Hematopoietic multipotent progenitor cell (in vitro differentiated cells): ENCODE measurements at regions not wholly inside any gene's neighbourhood (a gene's known extent, or its start where the extent isn't known, plus 50 kb on each side); places are given as distances from the start of the nearest gene placed in this dataset.

Experiments used
- DNase-seq, 3 donors: peaks; one replicate each; pipeline ENCODE4 v3.0.0-alpha.2; 2011 to 2015; ENCODE audit warnings: low read depth in 2 of 3, low spot score in 2 of 3

DNA sequence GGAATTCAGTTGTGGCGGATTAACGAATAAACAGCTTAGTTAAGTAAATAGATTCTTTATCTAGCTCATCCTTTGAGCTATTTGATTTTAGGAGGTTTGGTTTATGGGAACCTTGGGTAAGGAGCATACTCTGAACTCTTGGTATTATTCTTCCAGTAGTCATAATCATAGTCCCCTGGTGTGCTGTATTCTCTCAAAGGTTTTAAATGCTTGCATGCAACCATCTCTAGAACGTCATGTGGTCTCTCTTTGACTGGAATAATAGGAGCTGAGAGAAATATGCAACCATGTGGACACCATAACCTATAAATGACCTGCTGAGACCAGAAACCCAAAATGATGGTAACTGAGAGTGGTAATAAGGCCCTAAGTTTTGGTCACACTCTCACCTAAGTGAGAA is 951.6 kb upstream of the MIR17HG start:
- no peak for DNase-seq

DNA sequence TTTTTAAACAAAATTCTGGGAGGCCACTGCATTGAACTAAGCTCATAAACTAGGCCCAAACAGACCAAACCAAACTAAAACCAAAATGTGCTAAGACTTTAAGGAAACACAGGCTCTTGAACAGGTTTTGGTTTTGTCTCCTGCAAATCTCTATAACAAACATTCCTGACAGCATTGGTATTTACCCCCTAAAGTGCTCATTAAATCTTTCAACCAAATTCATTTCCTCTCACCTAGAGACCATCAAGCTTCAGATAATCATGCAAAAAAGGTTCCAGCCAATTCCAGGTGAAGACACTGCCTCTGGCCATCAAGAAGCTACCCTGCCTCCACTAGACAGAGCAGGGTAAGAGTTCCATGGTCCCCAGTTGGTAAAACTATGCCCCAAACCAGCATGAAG is 951.2 kb upstream of the MIR17HG start:
- no peak for DNase-seq

DNA sequence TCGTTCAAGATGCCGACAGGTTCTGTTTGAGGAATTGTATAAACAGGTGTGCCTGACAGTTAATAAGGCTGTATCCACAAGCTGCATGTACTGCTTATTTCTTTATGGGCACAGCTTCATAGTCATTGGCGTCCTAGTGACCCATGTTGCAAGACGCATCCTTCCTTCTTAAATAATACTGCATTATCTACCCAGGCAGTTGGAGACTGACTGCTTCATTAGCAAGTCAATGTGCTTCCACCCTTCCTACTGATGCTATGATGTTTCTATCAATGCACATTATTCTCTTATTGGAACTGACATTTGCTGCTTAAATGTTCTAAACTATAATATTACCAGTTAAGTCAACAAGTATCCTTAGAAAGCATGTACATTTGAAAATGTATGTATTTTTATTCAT is 950.0 kb upstream of the MIR17HG start:
- DNase-seq, result no peak

DNA sequence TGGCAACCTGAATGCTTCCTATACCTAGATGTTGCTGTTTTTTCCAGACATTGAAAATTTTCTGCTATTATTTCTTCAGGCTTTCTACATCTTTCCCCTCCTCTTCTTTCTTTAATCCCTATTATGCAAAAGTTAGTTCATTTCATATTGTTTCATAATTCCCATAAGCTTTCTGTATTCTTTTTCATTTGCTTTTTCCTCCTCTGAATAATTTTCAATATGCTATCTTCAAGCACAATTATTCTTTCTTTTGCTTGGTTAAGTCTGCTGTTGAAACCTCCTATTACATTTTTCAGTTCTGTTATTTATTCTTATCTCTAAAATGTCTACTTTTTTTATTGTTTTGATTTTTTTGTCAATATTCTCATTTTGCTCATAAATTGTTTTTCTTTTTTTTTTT is 947.1 kb upstream of the MIR17HG start:
- DNase-seq, result no peak

DNA sequence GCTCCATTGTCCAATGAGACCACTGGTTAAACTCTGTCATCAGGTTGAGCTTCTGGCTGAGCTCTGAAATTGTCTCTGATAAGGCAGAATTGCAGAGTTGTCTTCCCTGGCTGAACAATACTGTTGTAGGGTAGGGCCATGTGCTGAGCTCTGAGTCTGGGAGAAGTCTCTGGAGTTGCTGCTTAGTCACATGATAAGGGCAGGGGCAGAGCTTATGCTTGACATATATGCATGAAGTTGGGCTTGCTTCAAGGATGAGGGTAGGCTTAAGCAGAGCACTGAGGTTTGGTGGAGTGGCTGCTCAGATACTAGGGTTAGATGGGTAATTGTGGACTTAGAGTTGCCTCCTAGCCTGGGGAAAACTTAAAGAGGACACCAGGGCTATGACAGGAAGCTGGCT is 946.3 kb upstream of the MIR17HG start:
- DNase-seq, result no peak

DNA sequence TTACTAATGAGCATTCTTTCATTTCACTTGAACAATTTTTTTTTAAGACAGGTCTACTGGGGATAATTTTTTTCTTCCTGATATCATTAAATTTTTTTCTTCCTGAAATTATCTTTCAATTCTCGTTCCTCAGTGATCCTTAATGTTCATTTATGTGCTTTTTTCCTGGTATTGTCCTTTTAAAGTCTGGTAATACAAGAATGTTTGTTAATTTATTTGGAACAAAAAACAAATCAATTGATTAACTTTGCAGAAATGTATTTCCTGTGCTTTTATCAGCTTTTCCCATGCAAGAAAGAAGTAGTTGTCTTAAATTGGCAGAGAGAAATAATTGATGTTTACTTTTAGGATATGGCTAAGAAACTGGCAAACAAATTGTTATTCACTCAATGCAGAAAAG is 945.4 kb upstream of the MIR17HG start:
- DNase-seq, result no peak

DNA sequence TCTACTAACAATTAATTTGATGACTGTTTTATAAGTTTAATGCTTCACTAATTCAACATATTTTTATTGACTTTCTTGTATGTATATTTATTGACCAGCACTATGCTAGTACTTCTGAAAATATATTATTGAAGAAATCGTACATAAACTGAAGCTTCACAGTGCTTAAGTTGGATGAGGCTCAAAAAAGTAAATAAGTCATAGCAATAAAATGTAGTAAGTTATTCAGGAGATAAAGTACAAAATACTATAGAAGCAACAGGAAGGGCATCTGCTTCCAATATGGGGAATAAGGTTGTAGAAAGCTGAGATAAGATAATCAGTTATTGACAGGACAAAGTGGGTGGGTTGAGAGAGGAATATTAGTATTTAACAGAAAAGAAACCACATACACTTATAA is 944.9 kb upstream of the MIR17HG start:
- DNase-seq, result no peak

DNA sequence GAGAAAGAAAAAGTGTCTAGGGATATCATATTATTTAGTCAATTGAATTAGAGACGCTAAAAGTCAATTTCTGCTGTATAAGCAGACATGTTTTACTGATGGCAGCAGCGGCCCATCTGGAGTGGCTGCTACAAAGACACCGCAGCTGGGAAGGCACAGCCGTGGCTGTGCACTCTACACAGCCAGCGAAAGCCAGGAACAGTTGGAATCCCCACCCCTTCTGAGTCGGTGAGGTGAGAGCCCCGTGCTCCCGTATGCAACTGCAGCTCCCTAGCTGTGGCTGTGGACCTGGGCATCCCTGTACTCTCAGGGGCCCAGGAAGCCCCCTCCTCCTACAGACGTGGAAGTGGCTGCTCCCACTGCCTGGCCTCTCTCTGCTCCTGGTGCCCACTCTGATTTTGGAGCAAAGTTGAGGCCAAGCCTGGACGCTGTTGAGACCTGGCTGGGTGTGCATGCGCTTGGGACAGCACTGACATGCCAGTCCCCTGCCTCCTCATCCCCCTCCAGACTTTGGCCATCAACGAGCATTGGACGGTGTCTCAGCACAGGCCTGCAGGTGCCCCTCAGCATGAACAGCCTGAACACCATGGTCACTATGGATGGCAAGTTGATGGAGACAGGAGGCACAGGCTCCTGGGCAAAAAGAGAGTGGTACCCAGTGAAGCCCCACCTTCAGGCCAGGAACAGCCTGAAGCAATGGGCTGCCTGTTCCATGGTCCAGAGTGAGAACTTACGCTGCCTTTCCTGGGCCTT is 944.0 kb upstream of the MIR17HG start:
- no peak for DNase-seq

DNA sequence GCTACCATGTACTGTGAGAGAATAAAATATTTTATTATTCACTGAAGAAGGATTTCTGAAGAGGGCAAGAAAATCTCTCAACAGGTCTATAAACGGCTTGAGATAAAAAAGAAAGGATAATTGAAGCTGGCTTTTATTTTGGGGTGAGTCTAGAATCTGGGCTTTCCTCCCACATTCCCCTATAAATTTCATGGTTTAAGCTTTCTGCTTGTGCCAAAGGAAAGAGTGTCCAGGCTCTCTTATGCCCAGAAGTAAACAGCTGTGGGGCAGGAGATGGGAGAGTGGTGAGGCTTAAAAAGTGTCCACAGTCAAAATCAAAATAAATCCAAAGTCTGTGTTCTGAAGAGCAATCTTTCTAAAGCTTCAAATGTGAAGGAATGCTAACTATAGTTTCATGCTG is 942.2 kb upstream of the MIR17HG start:
- DNase-seq, result no peak

DNA sequence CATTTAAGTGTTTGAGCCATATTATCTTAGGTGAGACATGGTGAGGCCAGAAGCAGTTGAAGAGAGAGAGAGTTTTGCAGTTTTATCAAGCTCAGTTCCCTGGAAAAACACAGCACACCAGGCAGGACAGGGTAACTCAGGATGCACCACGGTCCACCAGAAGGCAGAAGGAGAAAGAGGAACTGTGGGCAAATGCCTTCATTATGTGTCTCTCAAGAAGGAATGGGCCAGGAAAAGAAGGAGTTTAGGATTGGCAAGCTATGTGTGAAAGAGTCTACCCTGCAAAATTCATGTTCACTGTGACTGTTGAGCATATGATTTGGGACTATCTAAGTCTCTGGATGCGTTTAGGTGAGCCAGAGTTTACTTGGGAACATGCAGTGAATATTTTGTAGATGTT is 934.5 kb upstream of the MIR17HG start:
- DNase-seq, result no peak

DNA sequence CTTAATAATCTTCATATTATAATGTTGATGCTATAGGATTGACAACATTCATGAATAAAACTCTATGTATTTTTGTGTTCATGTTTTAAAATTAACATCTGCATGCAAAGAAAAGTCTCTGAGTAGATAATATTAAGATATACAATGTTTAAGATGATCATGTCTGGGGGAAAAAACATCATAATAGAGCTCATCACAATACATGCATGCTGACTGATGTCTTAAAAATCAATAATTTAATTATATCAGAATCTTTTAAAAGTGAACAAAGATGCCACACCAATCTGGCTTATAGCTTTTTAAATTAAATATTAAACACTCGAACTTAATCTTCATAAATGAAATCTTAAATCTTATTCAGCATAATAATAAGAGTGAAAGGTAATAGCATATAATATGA is 933.9 kb upstream of the MIR17HG start:
- no peak for DNase-seq

DNA sequence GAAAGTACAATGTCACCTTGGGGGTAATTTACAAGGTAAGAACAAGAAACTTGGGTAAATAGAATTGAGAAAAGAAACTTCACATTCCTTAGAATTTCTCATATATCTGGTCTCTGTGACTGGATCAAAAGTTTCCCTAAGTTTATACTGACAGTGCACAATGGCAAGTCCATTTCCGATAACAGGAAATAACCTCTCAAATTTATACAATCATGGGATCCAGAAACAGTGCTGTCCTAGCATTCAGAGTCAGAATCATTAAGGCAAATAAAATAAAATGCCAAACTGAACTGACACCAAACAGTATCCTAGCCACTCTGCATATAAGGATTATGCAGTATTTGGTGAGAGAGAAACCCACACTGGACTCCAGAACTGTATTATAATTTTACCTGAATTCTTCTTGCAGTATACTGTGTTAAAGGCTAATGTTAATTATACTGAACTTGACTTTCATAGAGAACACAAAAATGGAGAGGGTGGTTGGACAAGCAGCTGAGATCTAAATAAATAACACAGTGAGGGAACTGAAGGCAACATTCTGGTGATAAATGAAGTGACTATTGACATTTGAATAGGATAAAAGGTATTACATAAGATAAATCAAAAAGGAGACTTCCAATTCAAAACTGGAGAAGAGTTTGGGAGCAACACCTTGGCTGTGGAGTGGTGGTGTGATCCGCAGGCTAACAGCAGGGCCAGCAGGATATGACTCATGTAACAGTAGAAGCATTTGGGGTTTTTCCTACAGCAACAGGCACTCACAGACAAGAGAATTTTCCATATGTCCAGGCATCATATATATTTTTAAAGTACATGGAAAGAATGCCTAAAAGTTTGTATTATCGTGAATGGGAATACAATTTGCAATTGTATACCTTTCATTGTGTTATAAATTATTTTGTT is 932.5 kb upstream of the MIR17HG start:
- no peak for DNase-seq

DNA sequence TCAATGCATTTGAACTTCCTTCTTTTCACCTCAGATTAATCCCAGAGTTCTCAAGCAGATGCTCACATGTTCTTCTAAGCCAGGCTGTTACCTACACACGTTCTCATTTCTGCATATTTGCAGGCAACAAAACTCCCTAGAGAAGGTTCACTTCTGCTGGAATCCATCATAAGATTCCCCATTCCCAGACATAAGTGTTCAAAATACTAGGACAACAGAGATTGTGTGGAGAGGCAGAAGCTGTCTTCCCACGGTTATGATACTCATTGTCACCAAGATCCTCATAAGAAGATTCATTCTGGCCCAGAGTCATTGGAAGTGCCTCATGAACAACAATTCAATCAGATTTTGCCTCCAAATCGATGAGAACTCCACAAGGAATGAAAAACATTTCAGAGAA is 931.6 kb upstream of the MIR17HG start:
- DNase-seq, result no peak

DNA sequence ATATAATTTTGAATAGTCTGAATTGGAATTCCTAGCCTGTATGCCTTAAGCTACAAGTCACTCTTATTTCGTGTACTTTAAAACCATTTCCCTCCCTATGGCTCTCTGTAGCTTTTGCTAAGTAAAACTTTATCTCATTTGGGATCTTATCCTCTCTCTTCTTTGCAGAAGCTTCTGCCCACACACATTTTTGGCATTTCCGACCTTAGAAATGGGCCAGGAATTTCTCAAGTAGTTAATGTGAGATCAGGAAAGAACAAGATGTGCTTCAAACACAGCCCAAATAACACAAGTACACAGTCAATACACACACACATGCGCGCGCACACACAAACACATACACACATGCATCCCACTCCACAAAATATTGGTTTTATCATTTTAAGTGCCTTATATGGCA is 931.0 kb upstream of the MIR17HG start:
- DNase-seq, result no peak

DNA sequence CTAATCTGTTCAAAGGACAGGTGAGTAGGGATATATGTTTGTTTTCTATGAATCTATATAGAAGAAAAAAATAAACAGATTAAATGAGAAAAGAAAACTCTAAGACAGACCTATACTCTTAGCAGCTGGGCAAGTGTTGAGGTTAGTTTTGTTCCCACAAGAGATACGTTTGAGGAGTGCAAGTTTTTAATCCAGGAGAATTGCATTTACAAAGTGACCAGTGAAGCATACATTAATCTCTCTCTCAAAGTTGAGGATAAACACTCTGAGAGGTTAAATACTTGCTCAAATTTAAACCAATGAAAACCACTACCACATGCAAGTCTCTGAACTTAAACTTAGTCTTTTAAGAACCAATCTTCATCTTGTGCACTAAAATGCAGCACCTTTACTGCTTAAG is 930.5 kb upstream of the MIR17HG start:
- DNase-seq, result no peak

DNA sequence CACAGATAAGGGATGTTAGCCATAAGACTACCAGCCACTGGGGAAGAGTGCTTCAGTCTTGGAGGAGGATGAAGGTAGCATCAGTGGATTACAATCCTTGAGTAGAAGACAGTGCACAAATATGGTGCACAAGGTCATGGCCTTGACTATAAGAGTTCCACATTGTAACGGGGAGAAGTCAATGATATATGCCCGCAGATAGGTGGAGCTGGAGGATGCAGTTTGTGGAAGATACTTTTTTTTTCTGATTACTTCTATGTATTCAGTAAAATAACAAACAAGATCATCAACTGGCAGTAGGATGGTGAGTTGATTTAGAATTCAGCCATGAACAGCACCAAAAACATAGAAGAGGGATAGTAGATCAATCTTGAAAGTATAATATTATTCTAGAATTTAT is 926.8 kb upstream of the MIR17HG start:
- DNase-seq, result no peak

DNA sequence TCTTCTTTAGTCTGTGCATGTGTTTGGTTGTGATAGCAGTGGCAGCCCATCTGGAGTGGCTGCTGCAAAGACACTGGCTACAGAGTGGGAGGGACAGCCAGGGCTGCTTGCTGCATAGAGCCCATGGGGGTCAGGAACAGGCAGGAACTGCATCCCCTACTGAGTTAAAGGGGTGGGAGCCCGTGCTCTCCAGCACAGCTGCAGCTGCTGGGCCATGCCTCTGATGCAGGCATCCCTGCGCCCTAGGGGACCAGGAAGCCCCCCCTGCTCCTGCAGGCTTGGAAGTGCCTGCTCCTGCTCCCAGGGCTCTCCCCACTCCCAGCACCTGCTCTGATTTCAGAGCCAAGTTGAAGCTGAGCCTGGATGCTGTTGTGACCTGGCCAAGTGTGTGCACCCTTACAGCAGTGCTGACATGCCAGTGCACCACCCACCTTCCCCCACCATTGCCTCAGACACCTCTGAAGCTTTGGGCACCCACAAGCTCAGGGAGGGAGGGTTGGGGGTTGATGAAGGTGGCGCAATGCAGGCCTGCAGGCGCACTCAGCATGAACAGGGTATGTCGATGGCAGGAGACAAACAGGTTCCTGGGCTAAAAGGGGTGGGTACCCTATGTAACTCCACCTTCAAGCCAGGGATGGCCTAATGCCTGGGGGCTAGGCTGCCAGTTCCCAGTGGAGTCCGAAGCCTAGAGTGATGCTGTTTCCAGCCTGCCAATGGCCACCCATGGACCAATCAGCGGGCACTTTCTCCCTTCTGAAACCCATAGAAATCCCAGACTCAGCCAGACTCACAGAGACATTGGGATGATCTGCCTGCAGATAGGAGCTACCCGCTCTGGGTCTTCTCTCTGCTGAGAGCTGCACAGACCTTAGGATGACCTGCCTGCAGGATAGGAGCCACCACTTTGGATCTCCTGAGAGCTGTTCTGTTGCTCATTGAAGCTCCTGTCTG is 919.9 kb upstream of the MIR17HG start:
- DNase-seq, result no peak

DNA sequence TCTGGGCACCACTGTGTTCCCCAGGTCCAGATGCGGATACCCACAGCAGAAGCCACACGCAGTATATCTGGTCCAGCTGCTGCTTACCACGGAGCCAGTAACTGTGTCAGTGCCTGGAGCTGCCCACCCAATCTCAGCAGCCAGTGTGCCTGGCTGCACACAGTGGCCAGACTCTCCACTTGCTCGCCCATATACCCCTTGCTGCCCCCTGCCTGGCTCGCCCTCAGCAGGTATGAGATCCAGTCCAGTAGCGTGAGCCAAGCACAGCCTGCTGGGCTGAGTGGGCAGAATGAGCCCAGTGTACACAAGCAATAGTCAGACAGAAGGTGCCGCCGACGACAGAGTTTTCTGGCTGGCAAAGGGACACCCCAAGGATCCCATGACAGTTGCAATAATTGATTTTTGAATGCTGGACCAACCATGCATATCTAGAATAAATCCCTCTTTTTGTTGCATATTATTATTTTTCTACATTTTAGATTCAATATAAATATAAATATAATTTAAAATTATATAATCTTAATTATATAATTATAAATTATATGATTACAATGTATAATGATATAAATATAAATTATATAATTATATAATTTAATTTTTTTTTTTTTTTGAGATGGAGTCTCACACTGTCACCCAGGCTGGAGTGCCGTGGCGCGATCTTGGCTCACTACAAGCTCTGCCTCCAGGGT is 918.8 kb upstream of the MIR17HG start:
- no peak for DNase-seq

DNA sequence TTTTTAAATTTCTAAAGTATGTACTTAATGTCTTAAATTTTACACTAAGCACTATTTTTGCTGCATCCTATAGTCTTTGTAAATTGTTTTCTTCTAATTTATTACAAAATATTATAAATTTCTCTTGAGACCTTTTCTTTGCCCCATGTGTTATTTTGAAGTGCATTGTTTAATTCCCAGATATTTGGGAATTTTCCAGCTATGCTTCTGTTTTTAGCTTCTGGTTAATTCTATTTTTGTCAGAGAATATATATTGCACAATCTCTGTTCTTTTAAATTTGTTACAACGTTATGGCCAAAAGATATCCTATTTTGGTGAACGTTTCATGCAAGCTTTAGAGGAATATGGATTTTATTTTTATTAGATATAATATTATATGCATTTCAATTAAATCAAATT is 917.4 kb upstream of the MIR17HG start:
- DNase-seq, result no peak

DNA sequence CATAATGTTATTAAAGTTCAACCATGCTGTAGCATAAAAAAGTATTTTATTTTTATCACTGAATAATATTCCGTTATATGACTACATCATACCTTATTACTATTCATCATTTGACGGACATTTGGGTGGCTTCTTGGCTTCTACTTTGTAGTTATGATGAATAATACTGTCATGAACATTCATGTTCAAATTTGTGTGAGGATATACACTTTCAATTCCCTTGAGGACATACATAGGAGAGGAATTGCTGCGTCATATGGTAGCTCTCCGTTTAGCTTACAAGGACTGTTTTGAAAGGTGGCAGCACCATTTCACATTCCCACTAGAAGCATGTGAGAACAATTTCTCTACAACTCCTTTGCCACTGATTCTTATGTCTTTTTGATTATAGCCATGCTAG is 910.8 kb upstream of the MIR17HG start:
- no peak for DNase-seq

DNA sequence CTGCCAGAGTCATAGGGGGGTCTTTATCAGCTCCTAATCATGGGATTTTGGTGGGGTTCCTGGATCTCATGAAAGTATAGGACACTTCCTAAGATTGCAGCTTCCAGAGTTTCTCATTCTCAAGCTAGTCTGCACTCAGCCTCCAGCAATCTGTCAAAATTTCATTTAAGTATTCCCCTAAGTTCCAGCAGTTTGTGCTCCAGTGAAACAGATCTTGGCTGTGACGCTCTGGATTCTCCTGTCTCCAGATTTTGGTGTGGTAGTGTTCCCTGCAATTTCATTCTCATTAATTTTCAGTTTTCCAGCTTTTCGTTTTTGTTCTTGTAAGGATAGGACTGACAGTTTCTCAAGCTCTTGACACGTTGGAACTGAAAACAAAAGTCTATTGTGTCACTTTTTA is 908.9 kb upstream of the MIR17HG start:
- no peak for DNase-seq
